Liver (tissue), 8 donors: ENCODE measurements at regions not wholly inside any gene's neighbourhood (a gene's known extent, or its start where the extent isn't known, plus 50 kb on each side); places are given as distances from the start of the nearest gene placed in this dataset.

Experiments
- DNase-seq: peaks from one replicate; pipeline ENCODE4 v3.0.0-alpha.2; 2017; ENCODE audit warnings: low spot score
- H3K27ac ChIP-seq, 2 donors: one replicate each; pipeline ENCODE4 v1.7.0; 2013; ENCODE audit warnings: inconsistent platforms in 2 of 2, low read length in 2 of 2, control low read depth in 1 of 2, low read depth in 1 of 2, mild to moderate bottlenecking in 1 of 2
- H3K27me3 ChIP-seq, 4 donors: one replicate each; pipeline versions ENCODE4 v1.6.1 to v1.7.0; 2013; ENCODE audit warnings: low read length in 3 of 4, inconsistent platforms in 1 of 4, mild to moderate bottlenecking in 1 of 4, moderate library complexity in 1 of 4; ENCODE audit not compliant: control insufficient read depth in 4 of 4, insufficient read depth in 4 of 4
- H3K36me3 ChIP-seq, 4 donors: one replicate each; pipeline versions ENCODE4 v1.6.1 to v1.7.0; 2013; ENCODE audit warnings: low read length in 3 of 4, mild to moderate bottlenecking in 3 of 4, low read depth in 1 of 4, moderate library complexity in 1 of 4; ENCODE audit not compliant: control insufficient read depth in 4 of 4, insufficient read depth in 3 of 4
- H3K4me1 ChIP-seq, 4 donors: one replicate each; pipeline versions ENCODE4 v1.6.1 to v1.7.0; 2013; ENCODE audit warnings: low read length in 3 of 4, mild to moderate bottlenecking in 3 of 4, moderate library complexity in 1 of 4; ENCODE audit not compliant: control insufficient read depth in 4 of 4, insufficient read depth in 4 of 4
- H3K4me3 ChIP-seq, 3 donors: one replicate each; pipeline versions ENCODE4 v1.6.1 to v1.7.0; 2013; ENCODE audit warnings: low read length in 3 of 3, control low read depth in 1 of 3, low read depth in 1 of 3, mild to moderate bottlenecking in 1 of 3
- H3K9ac ChIP-seq, 2 donors: one replicate each; pipeline ENCODE4 v1.7.0; 2013; ENCODE audit warnings: low read length in 2 of 2, mild to moderate bottlenecking in 2 of 2, moderate library complexity in 2 of 2, control low read depth in 1 of 2, low read depth in 1 of 2
- H3K9me3 ChIP-seq, 4 donors: one replicate each; pipeline versions ENCODE4 v1.6.1 to v1.7.0; 2013; ENCODE audit warnings: low read length in 3 of 4; ENCODE audit not compliant: control insufficient read depth in 4 of 4
- ATF3 ChIP-seq: IDR thresholded peaks from 2 replicates; pipeline ENCODE4 v1.6.1; 2016; ENCODE audit warnings: antibody characterized with exemption
- CTCF ChIP-seq: fragments of 150-350 bp; IDR thresholded peaks from 2 replicates; pipeline ENCODE4 v1.5.1; 2017; ENCODE audit warnings: improper control_type of control experiment, low read depth, low read length; ENCODE audit not compliant: missing input control
- EGR1 ChIP-seq, 2 donors: IDR thresholded peaks; 2 replicates each; pipeline ENCODE4 v1.6.1; 2016 to 2018; ENCODE audit warnings: antibody characterized with exemption in 2 of 2, low read depth in 2 of 2
- FOXA1 ChIP-seq: IDR thresholded peaks from 2 replicates; pipeline ENCODE4 v1.6.1; 2016; ENCODE audit warnings: antibody characterized with exemption
- FOXA2 ChIP-seq: IDR thresholded peaks from 2 replicates; pipeline ENCODE4 v1.6.1; 2016; ENCODE audit warnings: antibody characterized with exemption
- GABPA ChIP-seq, 2 donors: IDR thresholded peaks in 1 of 2; conservative IDR thresholded peaks in 1 of 2; 2 replicates each; pipeline ENCODE4 v1.6.1; 2016; ENCODE audit warnings: antibody characterized with exemption in 2 of 2, mild to moderate bottlenecking in 1 of 2, moderate library complexity in 1 of 2
- HNF4A ChIP-seq, 2 donors: conservative IDR thresholded peaks; 2 replicates each; pipeline ENCODE4 v1.6.1; 2016; ENCODE audit warnings: antibody characterized with exemption in 2 of 2, mild to moderate bottlenecking in 2 of 2
- JUND ChIP-seq, 2 donors: IDR thresholded peaks; 2 replicates each; pipeline ENCODE4 v1.6.1; 2016; ENCODE audit warnings: antibody characterized with exemption in 2 of 2
- MAX ChIP-seq: IDR thresholded peaks from 2 replicates; pipeline ENCODE4 v1.6.1; 2016; ENCODE audit warnings: antibody characterized with exemption
- NR2F2 ChIP-seq: IDR thresholded peaks from 2 replicates; pipeline ENCODE4 v1.6.1; 2016; ENCODE audit warnings: antibody characterized with exemption
- RAD21 ChIP-seq, 2 donors: IDR thresholded peaks; 2 replicates each; pipeline ENCODE4 v1.6.1; 2016; ENCODE audit warnings: antibody characterized with exemption in 2 of 2, mild to moderate bottlenecking in 2 of 2
- RXRA ChIP-seq, 2 donors: IDR thresholded peaks; 2 replicates each; pipeline ENCODE4 v1.6.1; 2017 to 2018; ENCODE audit warnings: antibody characterized with exemption in 2 of 2, mild to moderate bottlenecking in 1 of 2
- SP1 ChIP-seq: IDR thresholded peaks from 2 replicates; pipeline ENCODE4 v1.6.1; 2018; ENCODE audit warnings: antibody characterized with exemption, mild to moderate bottlenecking
- TAF1 ChIP-seq: conservative IDR thresholded peaks from 2 replicates; pipeline ENCODE4 v1.6.1; 2016; ENCODE audit warnings: antibody characterized with exemption, mild to moderate bottlenecking
- YY1 ChIP-seq: IDR thresholded peaks from 2 replicates; pipeline ENCODE4 v1.6.1; 2016; ENCODE audit warnings: antibody characterized with exemption, mild to moderate bottlenecking
- ZBTB33 ChIP-seq: IDR thresholded peaks from 2 replicates; pipeline ENCODE4 v1.6.1; 2016; ENCODE audit warnings: antibody characterized with exemption
- WGBS: extraction: QIAGEN DNeasy Blood & Tissue Kit; methylation state at CpG from one replicate; pipeline ENCODE4 v1.1.7; 2013; 5-methylcytosine and 5-hydroxymethylcytosine counted together
- donor health status: healthy.
- donor health status: healthy.
- donor health status: healthy.
- donor health status: healthy.
- donor health status: healthy.

- TF ChIP-seq ZBTB33 (no peak), TAF1 (no peak), NR2F2 (no peak), ATF3 (no peak), GABPA (IDR thresholded peaks at IDR 0.05 in 1 of 2, conservative IDR thresholded peaks at IDR 0.05 in 1 of 2) (no peak), JUND (IDR thresholded peaks at IDR 0.05) (no peak), EGR1 (IDR thresholded peaks at IDR 0.05; ENCODE audit: low read depth in 2 of 2) (no peak)
These were observed 246.8 kb upstream of the IRX1 start (continued) for GRCh38 chr5:3348576-3349535.

- Histone ChIP-seq H3K27ac (no peak overlapping the region), H3K4me1 (no peaks in the 10 kb centered on the region), H3K27me3 (no peaks in the 10 kb centered on the region), H3K4me3 (no peak overlapping the region), H3K36me3 (no peaks in the 10 kb centered on the region), H3K9ac (no peak overlapping the region), H3K9me3 (peaks cover 0 to 5% (median 0%) of the 10 kb centered on the region in 4 donors)
- WGBS: 88% methylated on average over 5 of the region's 5 CpGs
- no peak for DNase-seq
- no peak for TF ChIP-seq ZBTB33
- TF ChIP-seq FOXA1: no peak
- no peak for TF ChIP-seq JUND (IDR thresholded peaks at IDR 0.05)
- TF ChIP-seq EGR1 (IDR thresholded peaks at IDR 0.05; ENCODE audit: low read depth in 2 of 2): no peak
- TF ChIP-seq SP1: no peak
- TF ChIP-seq FOXA2: no peak
- TF ChIP-seq RAD21 (IDR thresholded peaks at IDR 0.05): no peak
- no peak for TF ChIP-seq HNF4A (conservative IDR thresholded peaks at IDR 0.05)
- TF ChIP-seq ATF3: no peak
- TF ChIP-seq GABPA (IDR thresholded peaks at IDR 0.05 in 1 of 2, conservative IDR thresholded peaks at IDR 0.05 in 1 of 2): no peak
- no peak for TF ChIP-seq YY1
- no peak for TF ChIP-seq MAX
- TF ChIP-seq CTCF: no peak
- TF ChIP-seq RXRA (IDR thresholded peaks at IDR 0.05): no peak
These were observed 247.9 kb upstream of the IRX1 start for GRCh38 chr5:3347741-3348140.
